ENCODE measurements at regions not wholly inside any gene's neighbourhood (a gene's known extent, or its start where the extent isn't known, plus 50 kb on each side); places are given as distances from the start of the nearest gene placed in this dataset.
"Not testable (repeated sequence)": the region's sequence is repeated elsewhere in the genome, so short reads cannot be mapped to it uniquely, and the experiment has no call there.

DNA sequence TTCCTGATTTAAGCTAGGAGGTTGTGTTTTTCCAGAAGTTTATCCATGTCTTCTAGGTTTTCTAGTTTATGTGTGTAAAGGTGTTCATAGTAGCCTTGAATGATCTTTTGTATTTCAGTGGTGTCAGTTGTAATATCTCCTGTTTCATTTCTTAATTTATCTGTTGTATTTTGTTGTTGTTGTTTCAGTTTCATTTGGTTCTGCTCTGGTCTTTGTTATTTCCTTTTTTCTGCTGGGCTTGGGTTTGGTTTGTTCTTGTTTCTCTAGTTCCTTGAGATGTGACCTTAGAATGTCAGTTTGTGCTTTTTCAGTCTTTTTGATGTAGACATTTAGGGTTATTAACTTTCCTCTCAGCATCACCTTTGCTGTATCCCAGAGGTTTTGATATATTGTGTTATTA lies 62.8 kb downstream of the SCP2D1 start:
- not testable (repeated sequence) for DNase-seq

DNA sequence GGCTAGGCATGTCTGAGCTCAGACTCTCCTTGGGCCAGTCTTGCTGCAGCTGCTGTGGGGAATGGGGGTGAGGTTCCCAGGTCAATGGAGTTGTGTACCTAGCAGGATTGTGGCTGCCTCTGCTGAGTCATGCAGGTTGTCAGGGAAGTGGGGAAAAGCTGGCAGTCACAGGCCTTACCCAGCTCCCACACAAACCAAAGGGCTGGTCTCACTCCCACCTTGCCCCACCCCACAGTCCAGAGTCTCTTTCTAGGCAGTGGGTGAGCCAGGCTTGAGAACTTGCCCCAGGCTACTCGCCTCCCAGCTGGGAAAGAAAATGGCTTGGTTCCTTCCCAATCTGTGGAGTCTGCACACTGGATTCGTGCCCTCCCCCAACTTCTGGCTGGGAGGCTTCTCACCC lies 65.7 kb downstream of the SCP2D1 start:
- DNase-seq: no peak

DNA sequence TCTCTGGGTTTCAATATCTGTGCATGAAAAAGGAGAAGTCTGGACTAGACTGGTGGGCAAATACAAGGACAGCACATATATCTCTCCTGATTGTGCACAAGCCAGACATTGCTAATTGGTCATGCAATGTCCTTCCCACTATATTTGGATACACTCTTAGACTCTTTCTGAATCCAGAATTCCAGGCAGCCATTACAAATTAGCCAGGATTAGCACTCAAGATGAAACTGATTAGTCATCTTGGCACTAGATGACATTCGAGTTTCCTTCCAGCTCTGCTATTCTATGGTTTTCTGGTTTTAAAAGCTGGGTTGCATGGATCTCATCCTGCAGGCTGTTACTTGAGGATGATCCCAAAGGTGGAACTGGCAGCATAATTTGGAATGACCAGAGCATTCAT lies 73.2 kb downstream of the SCP2D1 start:
- no peak for DNase-seq

DNA sequence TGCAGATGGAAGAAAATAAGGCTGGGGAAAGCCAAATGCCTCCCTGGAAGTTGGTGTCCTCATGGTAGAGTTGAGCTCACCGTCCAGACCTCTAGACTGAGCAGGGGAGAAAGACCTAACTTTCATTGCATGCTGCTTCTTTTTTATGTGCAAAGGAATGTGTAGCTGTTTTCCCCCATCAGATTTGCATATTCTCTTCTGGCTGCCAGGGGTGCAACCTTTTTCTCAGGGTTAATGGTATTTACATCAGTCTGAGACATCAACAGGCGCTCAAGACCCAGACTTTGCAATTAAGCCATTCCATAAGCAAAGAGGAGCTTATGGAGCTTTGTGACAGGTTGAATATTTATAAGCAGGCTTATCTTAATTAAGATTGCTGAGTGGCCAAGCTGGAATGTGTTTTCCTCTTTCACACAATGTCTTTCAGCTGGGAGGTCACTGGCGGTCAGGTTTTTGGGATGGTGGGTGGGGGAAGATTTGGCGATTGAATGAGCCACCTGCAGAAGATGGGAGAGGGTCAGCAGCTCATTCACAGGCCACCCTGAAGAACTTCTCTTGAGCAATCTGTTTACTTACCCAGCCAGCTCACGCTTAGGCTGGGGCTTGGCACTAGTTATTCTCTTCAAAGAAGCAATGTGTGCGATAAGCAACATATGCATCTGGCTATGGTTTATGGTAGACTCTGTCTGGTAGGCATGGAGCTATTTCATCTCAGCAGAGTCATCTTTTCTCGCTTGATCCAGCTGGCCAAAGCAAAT lies 88.6 kb downstream of the SCP2D1 start:
- no peak for DNase-seq

DNA sequence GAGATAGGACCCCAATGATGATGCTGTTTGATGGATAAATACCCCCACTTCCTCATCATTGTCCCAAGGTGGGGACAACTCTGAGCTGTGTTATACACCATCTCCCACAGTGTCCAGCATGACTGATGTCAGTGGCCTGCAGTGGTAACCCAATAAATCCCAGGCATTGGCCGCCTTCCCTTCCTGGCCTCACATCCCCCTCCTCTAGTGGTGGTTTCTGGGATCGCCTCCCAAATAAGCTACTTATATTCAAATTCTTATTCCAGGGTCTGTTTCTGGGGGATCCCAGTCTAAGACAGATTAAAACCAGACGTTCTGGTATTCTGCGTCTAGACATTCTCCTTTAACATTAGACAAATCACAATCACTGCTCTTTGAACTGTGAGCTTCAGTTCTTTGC lies 90.6 kb downstream of the SCP2D1 start:
- DNase-seq: no peak

DNA sequence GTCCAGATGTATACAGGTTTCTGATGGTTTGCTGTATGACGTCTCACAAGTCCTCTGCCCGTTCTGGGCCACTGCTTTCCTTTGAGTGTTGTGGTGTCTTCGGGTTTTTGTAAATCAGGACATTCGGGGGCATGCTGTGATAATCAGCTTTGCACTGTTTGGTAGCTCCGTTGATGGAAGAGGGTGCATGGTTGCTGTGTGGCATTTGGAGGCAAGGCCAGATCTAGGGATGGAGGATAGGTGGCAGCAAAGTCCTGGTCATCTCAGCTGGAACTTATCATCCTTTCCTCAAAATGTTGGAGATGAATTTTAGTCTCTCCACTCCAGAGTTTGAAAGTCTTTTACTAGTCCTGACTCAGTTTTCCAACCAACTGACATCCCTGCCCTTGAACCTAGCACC lies 91.0 kb downstream of the SCP2D1 start:
- no peak for DNase-seq

DNA sequence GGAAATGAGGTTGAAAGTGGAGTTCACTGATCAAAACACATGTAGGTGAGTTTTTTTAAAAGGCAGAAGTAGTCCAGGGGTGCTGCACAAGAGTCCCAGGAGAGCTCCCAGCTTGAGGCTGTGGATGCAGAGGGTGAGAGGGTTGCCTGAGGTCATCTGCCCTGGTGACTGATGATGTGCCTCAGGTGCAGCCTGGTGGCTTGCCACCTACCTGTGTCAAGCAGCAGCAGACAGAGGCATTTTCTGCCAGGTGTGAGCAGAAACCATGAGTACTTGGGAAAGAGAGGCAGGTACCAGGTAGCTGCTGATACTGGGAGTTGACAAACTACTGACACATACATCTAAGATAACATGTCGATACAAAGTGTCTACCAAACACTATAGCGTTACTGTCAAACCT lies 92.5 kb downstream of the SCP2D1 start:
- DNase-seq: no peak

DNA sequence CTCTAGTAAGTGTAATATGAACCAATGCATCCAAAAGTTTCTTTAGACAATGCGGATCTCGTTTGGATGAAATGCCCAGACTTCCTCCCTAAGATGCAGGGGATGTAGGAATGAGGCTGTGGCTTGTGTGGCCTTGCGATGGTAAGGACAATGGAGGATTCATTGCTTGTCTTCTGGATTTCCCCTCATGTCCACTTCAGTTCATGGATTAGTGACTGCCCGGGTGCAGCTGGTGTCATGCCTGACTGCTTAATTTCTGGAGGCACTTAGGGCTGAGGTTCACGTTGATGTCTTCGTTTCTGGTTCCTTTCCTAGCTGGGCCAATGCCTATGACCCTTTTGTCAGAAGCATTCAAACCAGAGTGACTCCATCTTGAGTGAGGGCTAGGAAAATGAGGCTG lies 93.8 kb downstream of the SCP2D1 start:
- DNase-seq: no peak

DNA sequence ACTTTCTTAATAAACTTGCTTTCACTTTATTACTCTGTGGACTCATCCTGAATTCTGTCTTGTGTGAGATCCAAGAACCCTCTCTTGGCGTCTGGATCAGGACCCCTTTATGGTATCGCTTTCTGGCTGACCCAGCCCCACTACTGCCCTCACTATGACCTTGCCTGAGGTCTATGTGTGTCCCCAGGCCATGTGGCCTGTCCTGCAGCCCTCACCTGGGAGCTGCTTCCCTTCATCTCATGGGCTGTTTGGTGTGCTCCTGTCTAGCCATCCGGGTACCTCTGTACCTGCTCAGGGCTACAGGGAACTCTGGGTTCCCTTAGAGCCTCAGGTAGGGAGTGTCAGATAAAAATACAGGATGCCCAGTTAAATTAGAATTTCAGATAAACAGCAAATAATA lies 94.5 kb downstream of the SCP2D1 start:
- no peak for DNase-seq

DNA sequence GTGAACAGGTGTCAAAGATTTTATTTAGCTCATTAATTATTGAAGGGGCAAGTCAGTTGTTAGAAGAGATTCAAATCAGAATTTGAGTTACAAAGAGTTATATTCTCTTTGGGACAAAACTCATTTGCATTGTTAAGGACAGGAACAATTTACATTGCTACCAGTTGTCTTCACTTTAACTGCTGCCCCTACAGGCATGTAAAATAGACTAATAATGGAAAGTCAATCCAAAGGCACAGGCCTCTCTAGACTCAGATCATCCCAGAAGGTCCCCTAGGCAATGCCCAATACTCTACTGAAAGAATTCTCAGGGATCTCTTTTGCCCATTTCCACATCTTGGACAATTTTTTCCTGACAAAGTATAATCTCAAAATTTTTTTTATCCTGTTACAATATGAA lies 95.7 kb downstream of the SCP2D1 start:
- no peak for DNase-seq

DNA sequence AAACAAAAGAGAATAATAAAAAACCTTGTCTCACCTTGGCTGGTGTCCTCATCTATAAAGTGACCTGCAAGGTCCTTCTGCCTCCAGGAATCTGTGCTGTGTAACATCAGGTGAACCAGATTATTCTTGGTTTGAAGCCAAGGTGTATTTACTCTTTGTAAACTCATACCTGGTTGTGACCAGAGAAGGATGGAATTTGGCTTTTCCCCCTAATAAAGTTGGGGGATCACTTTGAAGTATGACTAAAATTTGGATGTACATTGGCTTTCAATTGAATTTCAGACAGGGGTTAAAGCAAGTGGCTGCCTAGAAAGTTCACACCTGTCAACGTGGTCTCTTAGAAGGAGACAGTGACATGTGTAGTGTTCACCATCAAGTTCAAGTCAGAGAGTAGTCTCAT lies 100.1 kb downstream of the SCP2D1 start:
- DNase-seq: no peak

DNA sequence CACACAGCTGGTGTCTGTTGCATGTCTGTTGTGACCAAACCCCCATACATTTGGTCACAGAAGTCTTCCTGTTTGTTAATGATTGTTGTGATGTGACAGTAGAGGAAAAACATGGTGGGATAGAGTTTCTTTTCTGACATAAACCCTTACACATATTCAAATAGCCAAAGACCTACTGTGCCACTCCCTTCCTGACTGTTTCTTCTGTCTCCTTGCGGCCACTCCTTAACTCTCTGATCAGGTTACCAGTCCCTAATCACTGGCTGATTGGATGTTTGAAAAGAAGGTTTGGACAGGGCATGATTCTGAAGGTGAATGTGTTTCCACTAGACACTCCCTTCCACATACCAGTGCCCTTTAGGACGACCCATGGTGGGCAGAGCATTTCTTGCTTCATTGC lies 101.2 kb downstream of the SCP2D1 start:
- DNase-seq: no peak

DNA sequence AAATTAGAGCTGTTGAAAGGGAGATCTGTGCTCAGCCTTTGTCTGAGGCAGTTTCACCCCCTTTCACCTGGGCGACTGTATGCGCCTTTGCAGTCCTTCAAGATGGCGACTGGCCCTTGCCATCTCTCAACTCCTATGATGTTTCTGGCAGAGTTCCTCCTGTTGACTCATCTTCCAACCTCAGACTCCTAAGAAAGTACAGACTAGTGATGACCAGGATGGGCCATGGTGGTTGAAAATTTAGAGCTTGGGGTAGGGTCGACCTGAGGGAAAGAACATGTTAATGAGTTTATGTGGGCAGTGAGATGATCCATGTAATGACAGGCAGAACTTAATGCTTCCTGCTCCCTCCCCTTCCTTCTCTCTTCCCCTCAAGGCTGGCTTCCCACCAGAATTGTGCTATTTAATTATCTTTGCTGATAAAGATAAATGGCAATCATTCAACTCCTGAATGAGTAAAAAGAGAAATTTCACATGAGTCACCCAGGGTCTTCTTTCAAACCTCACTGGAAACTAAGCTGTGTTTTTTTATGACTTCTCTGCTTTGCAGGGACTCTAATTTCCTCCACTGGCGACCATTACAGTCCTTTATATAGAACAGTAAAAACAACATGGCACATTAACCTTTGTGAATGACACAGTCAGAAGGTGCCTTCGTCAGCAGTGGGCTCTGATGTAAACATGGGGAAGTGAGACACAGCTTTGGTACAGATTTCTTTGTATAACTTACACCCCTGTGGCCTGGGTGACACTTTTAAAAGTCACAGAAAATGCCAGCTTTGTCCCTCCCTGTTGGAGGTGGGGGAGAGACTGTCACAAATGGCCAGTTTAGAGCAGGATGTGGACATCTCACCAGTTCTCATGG lies 103.5 kb downstream of the SCP2D1 start:
- no peak for DNase-seq

DNA sequence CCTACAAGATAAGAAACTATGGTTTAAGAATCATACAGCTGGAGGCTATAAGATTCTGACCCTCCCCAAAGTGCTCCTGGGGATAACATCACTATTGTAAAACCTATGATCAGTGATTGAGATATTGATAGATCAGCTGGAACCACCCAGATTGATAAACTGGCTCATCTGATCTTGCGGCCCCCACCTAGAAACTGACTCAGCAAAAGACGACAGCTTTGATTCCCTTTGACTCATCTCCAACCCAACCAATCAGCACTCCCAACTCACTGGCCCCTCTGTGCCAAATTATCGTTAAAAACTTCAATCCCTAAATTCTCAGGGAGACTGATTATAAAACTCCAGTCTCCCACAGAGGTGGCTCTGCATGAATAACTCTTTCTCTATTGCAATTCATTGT lies 106.4 kb downstream of the SCP2D1 start:
- DNase-seq: no peak

DNA sequence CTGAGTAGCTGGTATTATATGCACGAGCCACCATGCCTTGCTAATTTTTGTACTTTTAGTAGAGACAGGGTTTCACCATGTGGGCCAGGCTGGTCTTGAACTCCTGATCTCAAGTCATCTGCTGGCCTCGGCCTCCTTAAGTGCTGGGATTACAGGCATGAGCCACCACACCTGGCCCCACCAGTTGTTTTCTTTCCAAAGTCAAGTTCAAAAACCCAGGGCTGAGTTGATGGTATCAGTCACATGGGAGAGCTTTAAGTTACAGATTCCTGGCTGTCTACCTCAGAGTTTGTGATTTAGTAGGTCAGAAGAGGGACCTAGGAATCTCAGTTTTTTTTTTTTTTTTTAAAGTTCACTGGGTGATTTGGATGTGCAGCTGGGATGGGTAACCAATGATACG lies 107.7 kb downstream of the SCP2D1 start:
- no peak for DNase-seq

DNA sequence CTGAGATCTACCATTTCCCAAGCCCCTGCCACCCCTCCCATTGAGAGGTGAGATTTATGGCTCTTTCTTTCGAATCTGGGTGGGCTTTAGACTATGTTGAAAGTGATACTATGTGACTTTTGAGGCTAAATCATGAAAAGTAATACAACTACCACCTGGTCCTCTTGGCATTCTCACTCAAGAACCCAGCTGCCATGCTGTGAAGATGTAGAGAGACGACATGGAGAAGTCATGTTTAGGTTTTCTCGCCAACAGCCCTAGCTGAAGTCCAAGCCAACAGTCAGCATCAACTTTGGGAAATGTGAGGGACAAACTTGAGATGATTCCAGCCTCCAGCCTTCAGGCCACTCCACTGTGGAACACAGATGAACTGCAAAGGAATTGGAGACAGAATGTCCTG lies 108.7 kb downstream of the SCP2D1 start:
- DNase-seq: no peak

DNA sequence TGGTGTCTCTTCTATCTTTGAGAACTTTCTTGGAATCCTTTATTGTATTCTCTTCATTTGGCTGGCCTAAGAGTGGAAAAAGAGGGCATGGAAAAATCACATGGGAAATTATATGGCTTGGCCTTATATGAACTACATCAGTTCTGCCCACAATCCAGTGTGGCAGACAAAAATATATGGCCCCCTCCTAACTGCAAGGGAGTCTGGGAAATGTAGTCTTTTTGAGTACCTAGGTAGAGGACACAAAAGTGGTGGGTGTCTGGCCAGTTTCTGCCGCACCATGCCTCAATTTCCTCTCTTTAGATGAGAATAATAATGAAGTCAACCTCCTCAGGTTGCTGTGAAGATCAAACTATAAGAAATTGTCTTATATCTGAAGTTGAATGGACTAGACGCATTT lies 109.3 kb downstream of the SCP2D1 start:
- no peak for DNase-seq

DNA sequence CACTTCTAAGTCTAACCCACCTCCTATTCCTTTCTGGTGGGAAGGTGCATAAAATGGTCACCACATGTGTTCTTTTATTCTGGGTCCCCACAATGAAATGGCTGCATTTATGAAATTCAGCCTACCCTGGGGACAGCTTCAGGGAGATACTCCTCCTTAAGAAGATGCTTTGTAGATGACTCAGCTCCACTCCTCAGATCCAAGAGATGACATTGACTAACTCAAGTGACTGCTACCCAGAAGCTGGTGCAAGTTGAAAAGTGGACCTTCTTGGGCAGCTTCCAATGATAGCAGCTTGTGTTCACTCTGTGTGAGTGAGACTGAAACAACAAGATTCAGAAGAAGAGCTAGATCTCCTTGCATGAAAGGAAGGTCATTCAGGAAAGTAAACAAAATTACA lies 113.4 kb downstream of the SCP2D1 start:
- no peak for DNase-seq

DNA sequence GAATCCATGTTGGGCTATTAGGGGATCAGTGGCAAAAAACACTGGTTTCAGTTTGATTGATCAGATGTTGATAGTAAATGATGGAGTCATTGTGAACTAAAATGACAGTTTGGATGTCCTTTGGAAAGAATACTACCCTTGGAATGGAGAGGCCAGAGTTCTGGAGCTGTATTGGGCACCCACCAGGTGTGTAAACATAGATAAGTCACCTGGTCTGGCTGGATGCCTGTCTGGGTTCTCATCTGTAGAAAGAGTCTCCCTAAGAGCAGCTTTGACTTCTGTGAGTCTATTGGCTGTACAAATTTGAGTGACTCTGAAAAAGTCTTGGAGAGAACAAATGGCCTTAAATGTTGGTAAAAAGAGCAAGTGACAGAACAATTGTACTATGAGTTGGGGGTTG lies 115.0 kb downstream of the SCP2D1 start:
- no peak for DNase-seq

DNA sequence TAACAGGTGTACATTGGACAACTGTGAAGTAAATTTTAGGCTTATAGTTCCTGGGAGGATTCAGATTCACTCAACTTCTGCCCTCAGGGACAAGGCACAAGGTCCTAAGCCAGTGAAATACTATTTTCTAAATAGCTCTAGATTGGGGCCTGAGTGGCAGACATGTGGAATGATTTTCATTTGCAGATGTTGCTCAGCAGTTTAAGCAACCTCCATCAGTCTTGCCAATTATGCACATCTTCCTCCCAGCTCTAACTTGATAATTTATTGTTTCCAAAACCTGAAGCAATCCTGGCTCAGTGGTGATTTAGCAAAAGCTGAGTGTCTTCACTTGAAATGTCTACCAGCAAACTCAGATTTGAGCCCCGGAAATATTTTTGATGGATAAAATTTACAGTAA lies 116.2 kb downstream of the SCP2D1 start:
- no peak for DNase-seq

DNA sequence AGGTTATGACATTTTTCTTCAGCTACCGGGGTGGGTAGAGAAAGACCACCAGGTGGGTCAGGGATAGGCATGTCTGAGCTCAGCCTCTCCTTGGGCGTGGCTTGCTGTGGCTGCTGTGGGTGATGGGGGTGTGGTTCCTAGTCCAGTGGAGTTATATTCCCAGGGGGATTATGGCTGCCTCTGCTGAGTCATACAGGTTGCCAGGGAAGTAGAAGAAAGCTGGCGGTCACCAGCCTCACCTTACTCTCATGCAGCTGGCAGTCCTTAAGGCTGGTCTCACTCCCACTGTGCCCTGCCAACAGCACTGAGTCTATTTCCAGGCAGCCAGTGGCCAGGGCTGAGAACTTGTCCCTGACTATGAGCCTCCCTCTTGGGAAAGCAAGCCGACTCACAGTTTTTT lies 130.0 kb downstream of the SCP2D1 start:
- no peak for DNase-seq

DNA sequence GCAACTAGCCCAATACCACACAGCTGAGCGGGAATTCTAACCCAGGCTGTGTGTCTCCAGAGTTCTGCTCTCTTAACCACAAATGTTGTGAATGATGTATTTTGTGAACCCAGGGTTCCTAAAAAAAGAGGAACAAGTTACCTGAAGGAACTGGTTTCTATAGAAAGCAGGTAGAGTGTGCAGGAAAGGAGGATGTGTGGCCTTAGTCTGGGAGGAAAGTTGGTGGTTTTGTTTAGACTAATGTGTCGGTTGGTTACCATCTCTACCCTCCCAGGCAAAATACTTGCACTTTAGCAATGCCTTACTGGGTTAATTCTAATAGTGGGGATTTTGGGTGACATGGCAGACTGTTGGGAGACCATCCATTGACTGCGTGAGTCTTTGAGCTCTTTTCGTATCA lies 143.3 kb downstream of the SCP2D1 start:
- no peak for DNase-seq

DNA sequence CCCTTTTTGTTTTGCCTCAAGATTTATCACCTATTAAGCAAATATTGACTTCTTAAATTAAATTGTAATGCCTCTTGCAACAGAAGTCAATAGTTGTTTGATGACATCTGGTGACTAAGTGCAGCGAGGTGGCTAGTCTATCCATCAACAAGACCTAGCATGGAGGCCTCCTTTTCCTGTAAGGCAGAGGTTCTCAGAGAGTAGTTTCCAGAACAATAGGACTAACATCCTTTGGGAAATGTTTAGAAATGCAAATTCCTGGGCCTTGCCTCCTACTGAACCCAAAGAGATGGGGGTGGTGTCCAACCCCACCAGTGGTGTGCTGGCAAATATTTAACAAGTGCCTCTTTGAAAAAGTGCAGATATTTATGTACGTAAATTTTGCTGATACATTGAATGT lies 143.7 kb downstream of the SCP2D1 start:
- DNase-seq: no peak

DNA sequence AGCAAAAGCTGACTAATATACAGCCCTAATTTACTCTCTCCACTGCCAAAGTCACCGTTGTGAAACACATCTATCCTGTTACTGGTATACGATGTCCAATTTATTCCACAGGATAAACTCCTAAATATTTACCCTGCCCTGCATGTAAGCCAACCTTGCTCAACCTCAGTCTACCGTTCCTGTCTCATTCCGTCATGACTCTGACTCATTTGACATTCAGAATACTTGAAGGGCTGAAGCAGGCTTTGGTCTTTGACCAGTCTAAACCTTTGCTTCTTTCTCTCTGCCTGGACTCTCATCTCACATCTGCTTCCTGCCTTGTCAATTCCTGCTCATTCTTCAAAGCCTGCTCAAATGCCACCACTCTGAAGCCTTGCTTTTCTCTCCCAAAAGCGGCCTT lies 157.5 kb downstream of the SCP2D1 start:
- DNase-seq: no peak

DNA sequence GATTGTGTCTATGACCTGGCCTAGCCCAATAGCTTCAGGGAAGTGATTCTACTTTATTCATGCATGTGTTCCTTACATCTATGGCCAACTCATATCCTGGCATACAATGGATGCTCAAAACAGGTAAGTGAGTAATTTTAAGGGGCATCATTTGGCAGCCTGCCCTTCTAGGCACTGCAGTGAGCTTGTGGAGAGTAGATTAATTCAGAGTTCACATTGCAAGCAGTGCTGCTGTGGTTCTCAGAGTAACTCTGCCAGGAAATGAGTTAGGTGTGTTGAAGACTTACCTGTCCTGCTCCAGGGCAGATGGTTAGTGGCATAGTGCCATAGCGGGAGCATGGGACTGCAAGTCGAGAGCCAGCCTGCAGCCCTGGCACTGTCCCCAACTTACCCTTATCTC lies 158.0 kb downstream of the SCP2D1 start:
- DNase-seq: no peak
